Keratinocyte (primary cell): ENCODE measurements at regions not wholly inside any gene's neighbourhood (a gene's known extent, or its start where the extent isn't known, plus 50 kb on each side); places are given as distances from the start of the nearest gene placed in this dataset.
A peak's percentile ranks its signal among the peaks of the same experiment; 100 is the strongest.

ENCODE experiments used
- DNase-seq: peaks from one replicate; pipeline ENCODE4 v3.0.0-alpha.2; 2011; ENCODE audit warnings: low read depth, missing footprints, low spot score
- FAIRE-seq: peaks from 2 replicates; lab custom pipeline; 2011; peaks lifted over from hg19 to GRCh38; lab: Jason Lieb, UNC
- H2AFZ ChIP-seq: 2 replicates; pipeline ENCODE4 v1.6.0; 2012; ENCODE audit warnings: low read length, control low read depth, inconsistent platforms; ENCODE audit not compliant: control insufficient read depth
- H3K27ac ChIP-seq: 2 replicates; pipeline ENCODE4 v1.5.1; 2011; ENCODE audit warnings: low read length; ENCODE audit not compliant: control insufficient read depth, insufficient read depth
- H3K27me3 ChIP-seq: 3 replicates; pipeline ENCODE4 v1.6.0; 2011; ENCODE audit warnings: low read length; ENCODE audit not compliant: control insufficient read depth, insufficient read depth; ENCODE audit errors: extremely low read depth
- H3K36me3 ChIP-seq, 2 experiments: 2 replicates in 1 of 2; 3 replicates in 1 of 2; pipeline ENCODE4 v1.5.1; 2011; ENCODE audit warnings: low read length in 2 of 2, mild to moderate bottlenecking in 1 of 2; ENCODE audit not compliant: control insufficient read depth in 2 of 2, insufficient read depth in 2 of 2; ENCODE audit errors: extremely low read depth in 1 of 2
- H3K4me1 ChIP-seq: 3 replicates; pipeline ENCODE4 v1.5.1; 2011; ENCODE audit warnings: low read length; ENCODE audit not compliant: control insufficient read depth, insufficient read depth; ENCODE audit errors: extremely low read depth
- H3K4me2 ChIP-seq: 3 replicates; pipeline ENCODE4 v1.6.0; 2011; ENCODE audit warnings: low read depth, low read length; ENCODE audit not compliant: control insufficient read depth, insufficient read depth; ENCODE audit errors: extremely low read depth
- H3K4me3 ChIP-seq, 3 experiments: fragments of 200-600 bp in 1 of 3; sonication (generic) in 1 of 3; 2 replicates in 2 of 3; 3 replicates in 1 of 3; pipeline ENCODE4 v1.5.1; 2011 to 2016; ENCODE audit warnings: low read length in 3 of 3, mild to moderate bottlenecking in 3 of 3, control low read depth in 2 of 3, inconsistent platforms in 1 of 3, low read depth in 1 of 3, mixed read lengths in 1 of 3, mixed run types in 1 of 3, moderate library complexity in 1 of 3; ENCODE audit not compliant: control insufficient read depth in 2 of 3, insufficient read depth in 2 of 3; ENCODE audit errors: extremely low read depth in 1 of 3
- H3K79me2 ChIP-seq: 2 replicates; pipeline ENCODE4 v1.6.0; 2012; ENCODE audit warnings: low read length; ENCODE audit not compliant: control insufficient read depth, insufficient read depth
- H3K9ac ChIP-seq: 3 replicates; pipeline ENCODE4 v1.6.0; 2011; ENCODE audit warnings: low read length; ENCODE audit not compliant: control insufficient read depth, insufficient read depth; ENCODE audit errors: extremely low read depth
- H3K9me1 ChIP-seq: 3 replicates; pipeline ENCODE4 v1.6.0; 2011; ENCODE audit warnings: low read length; ENCODE audit not compliant: control insufficient read depth, insufficient read depth; ENCODE audit errors: extremely low read depth
- H3K9me3 ChIP-seq: 2 replicates; pipeline ENCODE4 v1.5.1; 2012; ENCODE audit warnings: low read depth, low read length; ENCODE audit not compliant: control insufficient read depth
- H4K20me1 ChIP-seq: 3 replicates; pipeline ENCODE4 v1.6.0; 2011; ENCODE audit warnings: low read length; ENCODE audit not compliant: control insufficient read depth, insufficient read depth; ENCODE audit errors: extremely low read depth
- EZH2 ChIP-seq: IDR thresholded peaks from one replicate; pipeline ENCODE4 v1.6.1; 2012; ENCODE audit warnings: inconsistent platforms, mild to moderate bottlenecking, low read length, moderate library complexity
- dilution Hi-C: fragments of 300-500 bp; cut with MboI; formaldehyde crosslinking; loops from one replicate; pipeline ENCODE4 v1.7.0; 2020; ENCODE audit warnings: low sequenced_read_pairs; ENCODE audit not compliant: extremely low pct_ligation_motif_present
- TF ChIP-seq, protein P1 (sequence below), 3 experiments: IDR thresholded peaks in 1 of 3; conservative IDR thresholded peaks in 1 of 3; optimal IDR thresholded peaks in 1 of 3; 2 replicates in 2 of 3; 3 replicates in 1 of 3; pipeline versions ENCODE3 to v1.5.1; 2011; ENCODE audit warnings: low read length in 3 of 3, mild to moderate bottlenecking in 3 of 3, moderate library complexity in 2 of 3, control low read depth in 1 of 3, inconsistent platforms in 1 of 3; ENCODE audit not compliant: insufficient read depth in 2 of 3; ENCODE audit errors: extremely low read depth in 1 of 3

DNA sequence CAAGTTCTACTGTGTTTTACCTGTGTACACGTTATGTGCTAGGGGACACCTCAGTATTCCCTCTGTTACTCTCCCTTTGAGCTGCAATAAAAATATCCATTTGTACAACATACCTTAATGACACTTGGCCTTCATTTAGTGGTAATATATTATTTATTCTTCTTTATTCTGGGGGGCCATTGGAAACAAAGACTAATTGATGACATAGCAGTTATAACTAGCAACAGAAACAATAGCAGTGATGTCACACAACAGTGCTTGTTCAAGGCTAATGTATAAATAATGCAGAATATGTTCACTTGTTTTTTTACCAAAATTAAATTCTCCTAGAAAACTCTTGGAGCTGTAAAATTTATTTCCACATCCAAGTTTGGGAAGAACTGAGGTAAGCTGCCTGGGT is 92.2 kb upstream of the FAM83B start:
- FAIRE-seq (peak; percentile 29), DNase-seq (no peak)
- Histone ChIP-seq H3K4me2 (no peak overlapping the region), H3K4me3 (no peak overlapping the region), H4K20me1 (no peaks in the 10 kb centered on the region), H3K27me3 (no peaks in the 10 kb centered on the region), H3K4me1 (no peaks in the 10 kb centered on the region), H3K9me1 (no peaks in the 10 kb centered on the region), H3K9me3 (no peaks in the 10 kb centered on the region), H3K36me3 (no peaks in the 10 kb centered on the region), H2AFZ (no peak overlapping the region), H3K79me2 (no peaks in the 10 kb centered on the region), H3K9ac (no peak overlapping the region), H3K27ac (no peak overlapping the region)
- dilution Hi-C loops = no loop called here
- TF ChIP-seq EZH2 = no peak
- TF ChIP-seq, protein P1, sequence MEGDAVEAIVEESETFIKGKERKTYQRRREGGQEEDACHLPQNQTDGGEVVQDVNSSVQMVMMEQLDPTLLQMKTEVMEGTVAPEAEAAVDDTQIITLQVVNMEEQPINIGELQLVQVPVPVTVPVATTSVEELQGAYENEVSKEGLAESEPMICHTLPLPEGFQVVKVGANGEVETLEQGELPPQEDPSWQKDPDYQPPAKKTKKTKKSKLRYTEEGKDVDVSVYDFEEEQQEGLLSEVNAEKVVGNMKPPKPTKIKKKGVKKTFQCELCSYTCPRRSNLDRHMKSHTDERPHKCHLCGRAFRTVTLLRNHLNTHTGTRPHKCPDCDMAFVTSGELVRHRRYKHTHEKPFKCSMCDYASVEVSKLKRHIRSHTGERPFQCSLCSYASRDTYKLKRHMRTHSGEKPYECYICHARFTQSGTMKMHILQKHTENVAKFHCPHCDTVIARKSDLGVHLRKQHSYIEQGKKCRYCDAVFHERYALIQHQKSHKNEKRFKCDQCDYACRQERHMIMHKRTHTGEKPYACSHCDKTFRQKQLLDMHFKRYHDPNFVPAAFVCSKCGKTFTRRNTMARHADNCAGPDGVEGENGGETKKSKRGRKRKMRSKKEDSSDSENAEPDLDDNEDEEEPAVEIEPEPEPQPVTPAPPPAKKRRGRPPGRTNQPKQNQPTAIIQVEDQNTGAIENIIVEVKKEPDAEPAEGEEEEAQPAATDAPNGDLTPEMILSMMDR (optimal IDR thresholded peaks at IDR 0.05 in 1 of 3, IDR thresholded peaks at IDR 0.05 in 1 of 3, conservative IDR thresholded peaks at IDR 0.05 in 1 of 3; ENCODE audit: extremely low read depth in 1 of 3, insufficient read depth in 2 of 3, low read length in 3 of 3) = no peak

DNA sequence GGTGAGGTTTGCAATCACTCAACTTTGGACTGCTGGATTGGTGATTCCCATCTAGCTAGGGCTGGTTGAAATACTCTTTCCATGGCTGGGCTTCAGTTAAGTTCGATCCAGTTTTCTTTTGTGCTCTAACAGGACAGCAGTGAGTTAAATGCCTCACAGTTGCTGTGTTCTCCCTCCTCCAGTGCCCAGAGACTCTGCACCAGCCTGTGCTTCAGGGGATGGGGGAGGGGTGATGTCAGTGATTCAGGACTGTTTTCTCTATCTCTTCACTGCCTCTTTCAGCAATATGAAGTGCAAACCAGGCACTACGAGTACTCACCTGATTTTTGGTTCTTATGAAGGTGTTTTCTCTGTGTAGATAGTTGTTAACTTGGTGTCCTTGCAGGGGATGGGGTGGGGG is 88.2 kb upstream of the FAM83B start:
- TF ChIP-seq, protein P1 (optimal IDR thresholded peaks at IDR 0.05 in 1 of 3, IDR thresholded peaks at IDR 0.05 in 1 of 3, conservative IDR thresholded peaks at IDR 0.05 in 1 of 3; ENCODE audit: extremely low read depth in 1 of 3, insufficient read depth in 2 of 3, low read length in 3 of 3) = no peak
- no peak for TF ChIP-seq EZH2
- dilution Hi-C loops = no loop called here
- Histone ChIP-seq H3K9me3 (no peaks in the 10 kb centered on the region), H4K20me1 (no peaks in the 10 kb centered on the region), H3K27me3 (no peaks in the 10 kb centered on the region), H2AFZ (no peak overlapping the region), H3K4me1 (no peaks in the 10 kb centered on the region), H3K9me1 (no peaks in the 10 kb centered on the region), H3K9ac (no peak overlapping the region), H3K4me2 (no peak overlapping the region), H3K36me3 (no peaks in the 10 kb centered on the region), H3K79me2 (no peaks in the 10 kb centered on the region), H3K27ac (no peak overlapping the region), H3K4me3 (no peak overlapping the region)
- DNase-seq (no peak), FAIRE-seq (no peak)
